ENCODE measurements at regions not wholly inside any gene's neighbourhood (a gene's known extent, or its start where the extent isn't known, plus 50 kb on each side); places are given as distances from the start of the nearest gene placed in this dataset.

DNA sequence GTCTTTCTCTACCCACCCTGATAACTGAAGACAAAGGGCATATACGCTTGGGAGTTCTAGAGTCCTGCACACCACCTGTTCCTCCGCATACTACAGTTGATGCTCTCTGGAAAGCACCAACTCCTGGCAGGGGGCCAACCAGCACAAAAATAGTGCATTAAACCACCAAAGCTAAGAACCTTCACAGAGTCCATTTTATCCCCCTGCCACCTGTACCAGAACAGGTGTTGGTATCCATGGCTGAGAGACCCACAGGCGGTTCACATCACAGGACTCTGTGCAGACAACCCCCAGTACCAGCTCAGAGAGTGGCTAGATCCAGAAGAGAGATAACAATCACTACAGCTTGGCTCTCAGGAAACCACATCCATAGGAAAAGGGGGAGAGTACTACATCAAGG lies 114.4 kb upstream of the POU1F1 start:
- no peak for DNase-seq
- no peak overlapping the region for H3K4me2 ChIP-seq (ENCODE audit: low read depth, low read length)
- H3K27me3 ChIP-seq (replicated peaks; ENCODE audit: insufficient read depth, low read length), result no peaks in the 10 kb centered on the region
- H2AFZ ChIP-seq (ENCODE audit: low read length), result no peak overlapping the region
- H3K4me3 ChIP-seq (ENCODE audit: low read length), result no peak overlapping the region
- H3K9me3 ChIP-seq (replicated peaks; ENCODE audit: insufficient read depth, low read length), result no peaks in the 10 kb centered on the region
- no peak overlapping the region for H3K27ac ChIP-seq (ENCODE audit: low read length)
- H3K9ac ChIP-seq (ENCODE audit: low read length), result no peak overlapping the region
- TF ChIP-seq, protein P1, sequence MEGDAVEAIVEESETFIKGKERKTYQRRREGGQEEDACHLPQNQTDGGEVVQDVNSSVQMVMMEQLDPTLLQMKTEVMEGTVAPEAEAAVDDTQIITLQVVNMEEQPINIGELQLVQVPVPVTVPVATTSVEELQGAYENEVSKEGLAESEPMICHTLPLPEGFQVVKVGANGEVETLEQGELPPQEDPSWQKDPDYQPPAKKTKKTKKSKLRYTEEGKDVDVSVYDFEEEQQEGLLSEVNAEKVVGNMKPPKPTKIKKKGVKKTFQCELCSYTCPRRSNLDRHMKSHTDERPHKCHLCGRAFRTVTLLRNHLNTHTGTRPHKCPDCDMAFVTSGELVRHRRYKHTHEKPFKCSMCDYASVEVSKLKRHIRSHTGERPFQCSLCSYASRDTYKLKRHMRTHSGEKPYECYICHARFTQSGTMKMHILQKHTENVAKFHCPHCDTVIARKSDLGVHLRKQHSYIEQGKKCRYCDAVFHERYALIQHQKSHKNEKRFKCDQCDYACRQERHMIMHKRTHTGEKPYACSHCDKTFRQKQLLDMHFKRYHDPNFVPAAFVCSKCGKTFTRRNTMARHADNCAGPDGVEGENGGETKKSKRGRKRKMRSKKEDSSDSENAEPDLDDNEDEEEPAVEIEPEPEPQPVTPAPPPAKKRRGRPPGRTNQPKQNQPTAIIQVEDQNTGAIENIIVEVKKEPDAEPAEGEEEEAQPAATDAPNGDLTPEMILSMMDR (IDR thresholded peaks at IDR 0.05; ENCODE audit: low read length), result no peak
- TF ChIP-seq EZH2phosphoT487 (IDR thresholded peaks at IDR 0.05; ENCODE audit: low read length) (no peak), EZH2 (optimal IDR thresholded peaks at IDR 0.05; ENCODE audit: low read depth, low read length) (no peak)
- H3F3A ChIP-seq (ENCODE audit: insufficient read depth, low read length), result no peaks in the 10 kb centered on the region
- no peaks in the 10 kb centered on the region for H3K9me2 ChIP-seq (replicated peaks; ENCODE audit: insufficient read depth, low read length)
- H3K79me2 ChIP-seq (ENCODE audit: low read length), result no peaks in the 10 kb centered on the region
- no peaks in the 10 kb centered on the region for H3K36me3 ChIP-seq (replicated peaks; ENCODE audit: insufficient read depth, low read length)
- H3K4me1 ChIP-seq (ENCODE audit: low read length), result no peaks in the 10 kb centered on the region
- H4K20me1 ChIP-seq (ENCODE audit: insufficient read depth, low read length), result no peaks in the 10 kb centered on the region

DNA sequence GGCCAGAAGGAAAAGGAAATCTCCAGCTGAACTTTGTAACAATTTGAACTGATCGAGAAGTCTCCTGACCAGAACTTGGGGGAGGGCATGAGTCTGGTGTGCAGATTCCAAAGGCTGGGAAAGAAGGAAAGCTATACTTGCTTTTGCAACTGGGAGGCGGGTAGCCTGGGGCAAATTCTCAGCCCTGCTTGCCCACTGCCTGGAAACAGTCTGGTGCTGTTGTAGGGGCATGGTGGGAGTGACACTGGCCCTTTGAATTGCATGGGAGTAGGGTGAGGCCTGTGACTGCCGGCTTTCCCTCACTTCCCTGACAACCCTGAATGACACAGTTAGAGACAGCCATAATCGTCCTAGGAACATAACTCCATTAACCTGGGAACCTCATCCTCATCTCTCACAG lies 114.0 kb upstream of the POU1F1 start:
- H3F3A ChIP-seq (ENCODE audit: insufficient read depth, low read length), result no peaks in the 10 kb centered on the region
- H3K4me2 ChIP-seq (ENCODE audit: low read depth, low read length), result no peak overlapping the region
- H3K9me3 ChIP-seq (replicated peaks; ENCODE audit: insufficient read depth, low read length), result no peaks in the 10 kb centered on the region
- no peaks in the 10 kb centered on the region for H3K36me3 ChIP-seq (replicated peaks; ENCODE audit: insufficient read depth, low read length)
- no peaks in the 10 kb centered on the region for H3K4me1 ChIP-seq (ENCODE audit: low read length)
- no peak for DNase-seq
- no peaks in the 10 kb centered on the region for H3K79me2 ChIP-seq (ENCODE audit: low read length)
- no peak overlapping the region for H2AFZ ChIP-seq (ENCODE audit: low read length)
- no peaks in the 10 kb centered on the region for H3K27me3 ChIP-seq (replicated peaks; ENCODE audit: insufficient read depth, low read length)
- no peak overlapping the region for H3K4me3 ChIP-seq (ENCODE audit: low read length)
- TF ChIP-seq, protein P1 (IDR thresholded peaks at IDR 0.05; ENCODE audit: low read length), result no peak
- TF ChIP-seq EZH2 (optimal IDR thresholded peaks at IDR 0.05; ENCODE audit: low read depth, low read length) (no peak), EZH2phosphoT487 (IDR thresholded peaks at IDR 0.05; ENCODE audit: low read length) (no peak)
- H3K9me2 ChIP-seq (replicated peaks; ENCODE audit: insufficient read depth, low read length), result no peaks in the 10 kb centered on the region
- no peak overlapping the region for H3K27ac ChIP-seq (ENCODE audit: low read length)
- H4K20me1 ChIP-seq (ENCODE audit: insufficient read depth, low read length), result no peaks in the 10 kb centered on the region
- no peak overlapping the region for H3K9ac ChIP-seq (ENCODE audit: low read length)

DNA sequence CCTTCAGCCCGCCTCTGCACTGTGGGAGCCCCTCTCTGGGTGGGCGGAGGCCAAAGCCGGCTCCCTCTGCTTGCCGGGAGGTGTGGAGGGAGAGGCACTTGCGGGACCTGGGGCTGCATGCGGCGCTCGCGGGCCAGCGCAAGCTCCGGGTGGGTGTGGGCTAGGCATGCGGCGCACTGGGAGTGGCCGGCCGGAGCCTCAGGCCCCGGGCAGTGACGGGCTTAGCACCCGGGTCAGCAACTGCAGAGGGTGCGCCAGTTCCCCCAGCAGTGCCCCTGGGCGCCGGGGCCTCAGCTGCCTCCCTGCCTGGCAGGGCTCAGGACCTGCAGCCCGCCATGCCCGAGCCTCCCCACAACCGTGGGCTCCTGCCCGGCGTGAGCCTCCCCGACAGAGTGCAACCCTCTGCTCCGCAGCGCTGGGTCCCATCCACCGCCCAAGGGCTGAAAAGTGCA lies 98.9 kb upstream of the POU1F1 start:
- no peak overlapping the region for H3K9ac ChIP-seq (ENCODE audit: low read length)
- no peak for DNase-seq
- H3K4me1 ChIP-seq (ENCODE audit: low read length), result no peaks in the 10 kb centered on the region
- H3K4me3 ChIP-seq (ENCODE audit: low read length), result no peak overlapping the region
- no peak overlapping the region for H3K4me2 ChIP-seq (ENCODE audit: low read depth, low read length)
- H3K36me3 ChIP-seq (replicated peaks; ENCODE audit: insufficient read depth, low read length), result no peaks in the 10 kb centered on the region
- H4K20me1 ChIP-seq (ENCODE audit: insufficient read depth, low read length), result no peaks in the 10 kb centered on the region
- H3K27me3 ChIP-seq (replicated peaks; ENCODE audit: insufficient read depth, low read length), result no peaks in the 10 kb centered on the region
- no peaks in the 10 kb centered on the region for H3K79me2 ChIP-seq (ENCODE audit: low read length)
- H2AFZ ChIP-seq (ENCODE audit: low read length), result no peak overlapping the region
- no peaks in the 10 kb centered on the region for H3K9me3 ChIP-seq (replicated peaks; ENCODE audit: insufficient read depth, low read length)
- H3F3A ChIP-seq (ENCODE audit: insufficient read depth, low read length), result no peaks in the 10 kb centered on the region
- H3K9me2 ChIP-seq (replicated peaks; ENCODE audit: insufficient read depth, low read length), result no peaks in the 10 kb centered on the region
- no peak overlapping the region for H3K27ac ChIP-seq (ENCODE audit: low read length)
- no peak for TF ChIP-seq EZH2phosphoT487 (IDR thresholded peaks at IDR 0.05; ENCODE audit: low read length)
- no peak for TF ChIP-seq EZH2 (optimal IDR thresholded peaks at IDR 0.05; ENCODE audit: low read depth, low read length)
- TF ChIP-seq, protein P1 (IDR thresholded peaks at IDR 0.05; ENCODE audit: low read length), result no peak
